ENCODE measurements at regions not wholly inside any gene's neighbourhood (a gene's known extent, or its start where the extent isn't known, plus 50 kb on each side); places are given as distances from the start of the nearest gene placed in this dataset.

GRCh38 chr6:104130343-104130742, 729.4 kb downstream of the HACE1 start (continued):
- TF ChIP-seq IRF5 (IDR thresholded peaks at IDR 0.05; ENCODE audit: borderline replicate concordance) = no peak
- no peak for TF ChIP-seq SP1 (IDR thresholded peaks at IDR 0.05; ENCODE audit: low read depth, low read length)
- no peak for TF ChIP-seq SIX5 (IDR thresholded peaks at IDR 0.05; ENCODE audit: low read depth, low read length, severe bottlenecking)
- TF ChIP-seq CREB1 (IDR thresholded peaks at IDR 0.05; ENCODE audit: low read depth) = no peak
- TF ChIP-seq HCFC1 (IDR thresholded peaks at IDR 0.05; ENCODE audit: low read length) = no peak
- TF ChIP-seq RB1 (IDR thresholded peaks at IDR 0.05; ENCODE audit: borderline replicate concordance) = no peak

- FAIRE-seq (no peak), ATAC-seq (no peak), DNase-seq (ENCODE audit: low read depth, low spot score) (no peak)
- intact Hi-C loops (cut with micrococcal nuclease; ENCODE audit: unreplicated experiment) (no loop called here), in situ Hi-C loops (cut with MboI) (no loop called here)
- Histone ChIP-seq H4K20me1 (ENCODE audit: control insufficient read depth, insufficient read depth) (no peaks in the 10 kb centered on the region), H3K4me3 (no peak overlapping the region), H3K9me3 (replicated peaks; ENCODE audit: control insufficient read depth, insufficient read depth, low read length) (no peaks in the 10 kb centered on the region), H3K9ac (ENCODE audit: control insufficient read depth, insufficient read depth, low read length) (no peak overlapping the region), H3K79me2 (ENCODE audit: control insufficient read depth, insufficient read depth, low read length) (no peaks in the 10 kb centered on the region), H3K27me3 (replicated peaks in 1 of 2; ENCODE audit: control insufficient read depth in 2 of 2, insufficient read depth in 2 of 2, low read length in 1 of 2) (no peaks in the 10 kb centered on the region), H3K4me1 (ENCODE audit: control insufficient read depth, insufficient read depth, low read length) (no peaks in the 10 kb centered on the region), H3K36me3 (ENCODE audit: control insufficient read depth in 2 of 2, insufficient read depth in 2 of 2, low read length in 1 of 2) (no peaks in the 10 kb centered on the region), H2AFZ (ENCODE audit: control insufficient read depth, low read depth, low read length) (no peak overlapping the region), H3K27ac (ENCODE audit: control insufficient read depth, insufficient read depth) (no peak overlapping the region), H3K4me2 (ENCODE audit: control insufficient read depth, insufficient read depth) (no peak overlapping the region)
- WGBS (ENCODE audit: insufficient coverage, insufficient replicate concordance, low lambda C conversion rate, missing lambda C conversion rate) = 17% methylated on average over 3 of the region's 3 CpGs
- BruUV-seq (replicated peaks) = no TSS peak
- ChIA-PET RAD21 (ENCODE audit: unreplicated experiment) (no interaction called here), CTCF (no interaction called here), POLR2A (no interaction called here), SMC1A (ENCODE audit: uncharacterized antibody, unreplicated experiment) (no interaction called here)
- TF ChIP-seq STAT3 (IDR thresholded peaks at IDR 0.05; ENCODE audit: low read depth, low read length) (no peak), HSF1 (IDR thresholded peaks at IDR 0.05; ENCODE audit: low read depth, low read length) (no peak), CBX5 (IDR thresholded peaks at IDR 0.05; ENCODE audit: low read depth) (no peak), IKZF2 (IDR thresholded peaks at IDR 0.05) (no peak), BHLHE40 (IDR thresholded peaks at IDR 0.05; ENCODE audit: borderline replicate concordance in 1 of 2, low read depth in 2 of 2, low read length in 1 of 2) (no peak), FOXK2 (IDR thresholded peaks at IDR 0.05) (no peak), FOXM1 (IDR thresholded peaks at IDR 0.05; ENCODE audit: low read depth, low read length) (no peak), FOS (IDR thresholded peaks at IDR 0.05; ENCODE audit: borderline replicate concordance, extremely low read depth, insufficient read length) (no peak), RUNX3 (IDR thresholded peaks at IDR 0.05; ENCODE audit: low read length) (no peak), PAX5 (IDR thresholded peaks at IDR 0.05; ENCODE audit: borderline replicate concordance, low read depth, low read length) (no peak), CBX3 (IDR thresholded peaks at IDR 0.05; ENCODE audit: borderline replicate concordance, low read depth) (no peak), BMI1 (IDR thresholded peaks at IDR 0.05; ENCODE audit: borderline replicate concordance) (no peak)
Measured at GRCh38 chr6:104126315-104127005, 733.3 kb downstream of the HACE1 start.
